ENCODE measurements at regions not wholly inside any gene's neighbourhood (a gene's known extent, or its start where the extent isn't known, plus 50 kb on each side); places are given as distances from the start of the nearest gene placed in this dataset.

GRCh38 chr2:163253621-163254285 lies 415.2 kb upstream of the KCNH7 start:
- H4K91ac ChIP-seq (ENCODE audit: low read depth, low read length) = no peak overlapping the region
- H3K9ac ChIP-seq (ENCODE audit: low read length) = no peak overlapping the region
- WGBS (ENCODE audit: extremely low coverage, insufficient coverage, insufficient read length) = no CpG with 5 or more reads among the region's 6 CpGs
- no peak overlapping the region for H3K18ac ChIP-seq (ENCODE audit: low read length)
- H3K79me2 ChIP-seq (ENCODE audit: control insufficient read depth, insufficient read depth, low read length, poor library complexity) = no peaks in the 10 kb centered on the region
- H3K36me3 ChIP-seq (ENCODE audit: control insufficient read depth in 1 of 2, insufficient read depth in 2 of 2, low read length in 2 of 2) = no peaks in the 10 kb centered on the region
- no peaks in the 10 kb centered on the region for H3K4me1 ChIP-seq (ENCODE audit: control insufficient read depth in 1 of 2, insufficient read depth in 2 of 2, low read length in 2 of 2)
- H3K4ac ChIP-seq (ENCODE audit: low read depth, low read length) = no peak overlapping the region
- H4K12ac ChIP-seq (ENCODE audit: low read depth, low read length) = no peak overlapping the region
- no peak overlapping the region for H3K14ac ChIP-seq (ENCODE audit: low read length)
- no peak for DNase-seq
- H2AFZ ChIP-seq (ENCODE audit: insufficient read depth, low read length, poor library complexity) = no peak overlapping the region
- no peak overlapping the region for H3K27ac ChIP-seq (ENCODE audit: low read depth, low read length)
- no peak overlapping the region for H4K8ac ChIP-seq (ENCODE audit: low read depth, low read length)
- no peak overlapping the region for H3K4me3 ChIP-seq (ENCODE audit: low read depth, low read length)
- H3K4me2 ChIP-seq (ENCODE audit: low read length) = no peak overlapping the region
- no peak overlapping the region for H2BK12ac ChIP-seq (ENCODE audit: low read length)
- H3K23ac ChIP-seq (ENCODE audit: low read length) = no peak overlapping the region
- H2BK120ac ChIP-seq (ENCODE audit: insufficient read depth, low read length, poor library complexity) = no peak overlapping the region
- H2BK5ac ChIP-seq (ENCODE audit: low read depth, low read length, poor library complexity) = no peak overlapping the region
- H3K27me3 ChIP-seq (ENCODE audit: insufficient read depth, low read length) = no peaks in the 10 kb centered on the region
- no peak overlapping the region for H2AK5ac ChIP-seq (ENCODE audit: low read length)
- H3K9me3 ChIP-seq (ENCODE audit: insufficient read depth, low read depth, low read length) = no peaks in the 10 kb centered on the region
- no peaks in the 10 kb centered on the region for H3K79me1 ChIP-seq (ENCODE audit: low read length)

- no peak overlapping the region for H4K91ac ChIP-seq (ENCODE audit: low read depth, low read length)
- no peak for DNase-seq
- no peaks in the 10 kb centered on the region for H3K79me2 ChIP-seq (ENCODE audit: control insufficient read depth, insufficient read depth, low read length, poor library complexity)
- H3K36me3 ChIP-seq (ENCODE audit: control insufficient read depth in 1 of 2, insufficient read depth in 2 of 2, low read length in 2 of 2) = no peaks in the 10 kb centered on the region
- H4K8ac ChIP-seq (ENCODE audit: low read depth, low read length) = no peak overlapping the region
- H2BK12ac ChIP-seq (ENCODE audit: low read length) = no peak overlapping the region
- H3K27ac ChIP-seq (ENCODE audit: low read depth, low read length) = no peak overlapping the region
- H3K23ac ChIP-seq (ENCODE audit: low read length) = no peak overlapping the region
- no peak overlapping the region for H2BK5ac ChIP-seq (ENCODE audit: low read depth, low read length, poor library complexity)
- no peak overlapping the region for H3K4me3 ChIP-seq (ENCODE audit: low read depth, low read length)
- no peak overlapping the region for H3K14ac ChIP-seq (ENCODE audit: low read length)
- H3K18ac ChIP-seq (ENCODE audit: low read length) = no peak overlapping the region
- H3K9me3 ChIP-seq (ENCODE audit: insufficient read depth, low read depth, low read length) = no peaks in the 10 kb centered on the region
- H3K27me3 ChIP-seq (ENCODE audit: insufficient read depth, low read length) = no peaks in the 10 kb centered on the region
- no peak overlapping the region for H2BK120ac ChIP-seq (ENCODE audit: insufficient read depth, low read length, poor library complexity)
- H3K4me2 ChIP-seq (ENCODE audit: low read length) = no peak overlapping the region
- no peak overlapping the region for H3K9ac ChIP-seq (ENCODE audit: low read length)
- H3K4me1 ChIP-seq (ENCODE audit: control insufficient read depth in 1 of 2, insufficient read depth in 2 of 2, low read length in 2 of 2) = no peaks in the 10 kb centered on the region
- no peak overlapping the region for H3K4ac ChIP-seq (ENCODE audit: low read depth, low read length)
- H2AK5ac ChIP-seq (ENCODE audit: low read length) = no peak overlapping the region
- no peaks in the 10 kb centered on the region for H3K79me1 ChIP-seq (ENCODE audit: low read length)
- WGBS (ENCODE audit: extremely low coverage, insufficient coverage, insufficient read length) = no CpG with 5 or more reads among the region's 3 CpGs
- H2AFZ ChIP-seq (ENCODE audit: insufficient read depth, low read length, poor library complexity) = no peak overlapping the region
- no peak overlapping the region for H4K12ac ChIP-seq (ENCODE audit: low read depth, low read length)
Measured at GRCh38 chr2:163252199-163252598, 413.6 kb upstream of the KCNH7 start.

- Histone ChIP-seq H2BK5ac (ENCODE audit: low read depth, low read length, poor library complexity) (no peak overlapping the region), H2BK12ac (ENCODE audit: low read length) (no peak overlapping the region), H4K91ac (ENCODE audit: low read depth, low read length) (no peak overlapping the region)
Measured at GRCh38 chr2:163248376-163249253, 410.0 kb upstream of the KCNH7 start.

GRCh38 chr2:163247847-163248220 lies 409.3 kb upstream of the KCNH7 start:
- H3K27ac ChIP-seq (ENCODE audit: low read depth, low read length) = no peak overlapping the region
- H2AFZ ChIP-seq (ENCODE audit: insufficient read depth, low read length, poor library complexity) = no peak overlapping the region
- H3K4me1 ChIP-seq (ENCODE audit: control insufficient read depth in 1 of 2, insufficient read depth in 2 of 2, low read length in 2 of 2) = no peaks in the 10 kb centered on the region
- no peak overlapping the region for H3K9ac ChIP-seq (ENCODE audit: low read length)
- no peaks in the 10 kb centered on the region for H3K27me3 ChIP-seq (ENCODE audit: insufficient read depth, low read length)
- no peak overlapping the region for H3K18ac ChIP-seq (ENCODE audit: low read length)
- no peak overlapping the region for H3K4me3 ChIP-seq (ENCODE audit: low read depth, low read length)
- no CpG with 5 or more reads among the region's 2 CpGs for WGBS (ENCODE audit: extremely low coverage, insufficient coverage, insufficient read length)
- no peak overlapping the region for H3K23ac ChIP-seq (ENCODE audit: low read length)
- no peak overlapping the region for H4K12ac ChIP-seq (ENCODE audit: low read depth, low read length)
- H3K36me3 ChIP-seq (ENCODE audit: control insufficient read depth in 1 of 2, insufficient read depth in 2 of 2, low read length in 2 of 2) = no peaks in the 10 kb centered on the region
- H2BK12ac ChIP-seq (ENCODE audit: low read length) = no peak overlapping the region
- no peak overlapping the region for H4K8ac ChIP-seq (ENCODE audit: low read depth, low read length)
- no peaks in the 10 kb centered on the region for H3K9me3 ChIP-seq (ENCODE audit: insufficient read depth, low read depth, low read length)
- H4K91ac ChIP-seq (ENCODE audit: low read depth, low read length) = no peak overlapping the region
- H2BK120ac ChIP-seq (ENCODE audit: insufficient read depth, low read length, poor library complexity) = no peak overlapping the region
- DNase-seq = no peak
- no peak overlapping the region for H3K4me2 ChIP-seq (ENCODE audit: low read length)
- H3K14ac ChIP-seq (ENCODE audit: low read length) = no peak overlapping the region
- H3K79me2 ChIP-seq (ENCODE audit: control insufficient read depth, insufficient read depth, low read length, poor library complexity) = no peaks in the 10 kb centered on the region
- no peaks in the 10 kb centered on the region for H3K79me1 ChIP-seq (ENCODE audit: low read length)
- no peak overlapping the region for H2AK5ac ChIP-seq (ENCODE audit: low read length)
- H3K4ac ChIP-seq (ENCODE audit: low read depth, low read length) = no peak overlapping the region
- no peak overlapping the region for H2BK5ac ChIP-seq (ENCODE audit: low read depth, low read length, poor library complexity)

More at GRCh38 chr2:163248376-163249253, 410.0 kb upstream of the KCNH7 start:
- H2AFZ ChIP-seq (ENCODE audit: insufficient read depth, low read length, poor library complexity) = no peak overlapping the region
- no peaks in the 10 kb centered on the region for H3K9me3 ChIP-seq (ENCODE audit: insufficient read depth, low read depth, low read length)
- no peaks in the 10 kb centered on the region for H3K4me1 ChIP-seq (ENCODE audit: control insufficient read depth in 1 of 2, insufficient read depth in 2 of 2, low read length in 2 of 2)
- no peak overlapping the region for H3K18ac ChIP-seq (ENCODE audit: low read length)
- no peaks in the 10 kb centered on the region for H3K79me1 ChIP-seq (ENCODE audit: low read length)
- H3K27ac ChIP-seq (ENCODE audit: low read depth, low read length) = no peak overlapping the region
- no peak overlapping the region for H3K4me2 ChIP-seq (ENCODE audit: low read length)
- no peaks in the 10 kb centered on the region for H3K27me3 ChIP-seq (ENCODE audit: insufficient read depth, low read length)
- no peak overlapping the region for H4K12ac ChIP-seq (ENCODE audit: low read depth, low read length)
- H3K4ac ChIP-seq (ENCODE audit: low read depth, low read length) = no peak overlapping the region
- no peak overlapping the region for H2BK120ac ChIP-seq (ENCODE audit: insufficient read depth, low read length, poor library complexity)
- no peak overlapping the region for H3K9ac ChIP-seq (ENCODE audit: low read length)
- no peak for DNase-seq
- no peak overlapping the region for H3K4me3 ChIP-seq (ENCODE audit: low read depth, low read length)
- no peaks in the 10 kb centered on the region for H3K36me3 ChIP-seq (ENCODE audit: control insufficient read depth in 1 of 2, insufficient read depth in 2 of 2, low read length in 2 of 2)
- no peak overlapping the region for H3K14ac ChIP-seq (ENCODE audit: low read length)
- no peaks in the 10 kb centered on the region for H3K79me2 ChIP-seq (ENCODE audit: control insufficient read depth, insufficient read depth, low read length, poor library complexity)
- no peak overlapping the region for H3K23ac ChIP-seq (ENCODE audit: low read length)
- no CpG with 5 or more reads among the region's 5 CpGs for WGBS (ENCODE audit: extremely low coverage, insufficient coverage, insufficient read length)
- no peak overlapping the region for H4K8ac ChIP-seq (ENCODE audit: low read depth, low read length)
- no peak overlapping the region for H2AK5ac ChIP-seq (ENCODE audit: low read length)
